HG03139 (cell line): ENCODE measurements at regions not wholly inside any gene's neighbourhood (a gene's known extent, or its start where the extent isn't known, plus 50 kb on each side); places are given as distances from the start of the nearest gene placed in this dataset.

ENCODE experiments used
- ATAC-seq: cut with Tn5 transposase; IDR thresholded peaks from one replicate; pipeline ENCODE4 v1.9.1; 2021; ENCODE audit not compliant: unreplicated experiment

GRCh38 chr1:199758626-199759255 is 268.8 kb upstream of the NR5A2 start:
- no peak for ATAC-seq

- ATAC-seq, result no peak
These were observed 268.2 kb upstream of the NR5A2 start for GRCh38 chr1:199759268-199759730.

GRCh38 chr1:199762572-199762971 is 264.9 kb upstream of the NR5A2 start:
- no peak for ATAC-seq

- ATAC-seq, result no peak
These were observed 261.2 kb upstream of the NR5A2 start for GRCh38 chr1:199766218-199766792.

GRCh38 chr1:199767700-199768099 is 259.8 kb upstream of the NR5A2 start:
- no peak for ATAC-seq

- no peak for ATAC-seq
These were observed 252.9 kb upstream of the NR5A2 start for GRCh38 chr1:199774433-199775089.

- no peak for ATAC-seq
These were observed 250.6 kb upstream of the NR5A2 start for GRCh38 chr1:199776768-199777497.

- no peak for ATAC-seq
These were observed 249.1 kb upstream of the NR5A2 start for GRCh38 chr1:199778324-199778955.

- ATAC-seq, result no peak
These were observed 247.4 kb upstream of the NR5A2 start for GRCh38 chr1:199780091-199780490.

- no peak for ATAC-seq
These were observed 246.4 kb upstream of the NR5A2 start for GRCh38 chr1:199780948-199781670.

GRCh38 chr1:199784138-199784895 is 243.2 kb upstream of the NR5A2 start:
- no peak for ATAC-seq

- no peak for ATAC-seq
These were observed 240.8 kb upstream of the NR5A2 start for GRCh38 chr1:199786695-199787094.

- no peak for ATAC-seq
These were observed 238.4 kb upstream of the NR5A2 start for GRCh38 chr1:199789141-199789540.

- no peak for ATAC-seq
These were observed 236.0 kb upstream of the NR5A2 start for GRCh38 chr1:199791495-199791894.

GRCh38 chr1:199792874-199793273 is 234.6 kb upstream of the NR5A2 start:
- ATAC-seq, result no peak

- no peak for ATAC-seq
These were observed 233.2 kb upstream of the NR5A2 start for GRCh38 chr1:199794105-199794863.

GRCh38 chr1:199799116-199799515 is 228.4 kb upstream of the NR5A2 start:
- no peak for ATAC-seq

GRCh38 chr1:199804526-199804925 is 223.0 kb upstream of the NR5A2 start:
- ATAC-seq, result no peak
